Neural crest cell (in vitro differentiated cells): ENCODE measurements at regions not wholly inside any gene's neighbourhood (a gene's known extent, or its start where the extent isn't known, plus 50 kb on each side); places are given as distances from the start of the nearest gene placed in this dataset.
"Not testable (repeated sequence)": the region's sequence is repeated elsewhere in the genome, so short reads cannot be mapped to it uniquely, and the experiment has no call there.

Experiments
- DNase-seq: peaks from one replicate; pipeline ENCODE4 v3.0.0; 2021; ENCODE audit warnings: low read depth, mixed read lengths, low spot score
- H3K27ac Mint-ChIP-seq: one replicate; pipeline ENCODE4 v1.8.0; 2021; ENCODE audit warnings: mild to moderate bottlenecking, mixed read lengths; ENCODE audit not compliant: unreplicated experiment
- H3K27me3 Mint-ChIP-seq: 2 replicates; pipeline ENCODE4 v1.8.0; 2021; ENCODE audit warnings: low read depth, mild to moderate bottlenecking, mixed read lengths
- H3K36me3 Mint-ChIP-seq: 2 replicates; pipeline ENCODE4 v1.8.0; 2021; ENCODE audit warnings: low read depth, mild to moderate bottlenecking, mixed read lengths
- H3K4me1 Mint-ChIP-seq: 2 replicates; pipeline ENCODE4 v1.8.0; 2021; ENCODE audit warnings: mixed read lengths
- H3K4me3 Mint-ChIP-seq: one replicate; pipeline ENCODE4 v1.8.0; 2021; ENCODE audit warnings: mild to moderate bottlenecking, mixed read lengths
- H3K9me3 Mint-ChIP-seq: 2 replicates; pipeline ENCODE4 v1.8.0; 2021; ENCODE audit warnings: mixed read lengths
- CTCF ChIP-seq: fragments of 200-600 bp; sonication (generic); conservative IDR thresholded peaks from 2 replicates; pipeline ENCODE4 v1.5.0; 2021; ENCODE audit warnings: antibody characterized with exemption, mild to moderate bottlenecking

DNA sequence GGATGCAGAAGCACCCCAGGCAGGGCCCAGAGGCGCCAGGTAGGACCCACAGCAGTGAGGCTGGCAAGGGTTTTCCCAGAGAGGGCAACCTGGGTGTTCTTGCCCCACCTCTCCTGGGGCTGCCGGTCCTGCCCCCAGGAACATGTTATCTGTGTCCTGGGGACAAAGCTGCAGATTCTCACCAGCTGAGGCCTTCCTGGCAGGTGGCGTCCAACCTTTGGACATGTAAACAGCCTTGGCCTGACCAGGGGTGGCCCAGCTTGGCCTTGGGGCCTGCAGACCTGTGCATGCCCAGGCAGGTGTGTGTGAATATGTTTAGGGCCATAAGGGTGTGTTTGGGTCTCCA is 101.8 kb upstream of the LARP1 start:
- TF ChIP-seq CTCF = no peak
- Mint-ChIP-seq H3K9me3 (no peaks in the 10 kb centered on the region), H3K4me3 (no peak overlapping the region), H3K4me1 (no peaks in the 10 kb centered on the region), H3K27me3 (peaks cover 3% of the 10 kb centered on the region), H3K36me3 (no peaks in the 10 kb centered on the region), H3K27ac (no peak overlapping the region)
- DNase-seq = no peak

- Mint-ChIP-seq H3K4me3 (no peak overlapping the region), H3K27me3 (peaks cover 3% of the 10 kb centered on the region), H3K9me3 (no peaks in the 10 kb centered on the region), H3K27ac (no peak overlapping the region), H3K4me1 (no peaks in the 10 kb centered on the region), H3K36me3 (no peaks in the 10 kb centered on the region)
- TF ChIP-seq CTCF = no peak
- no peak for DNase-seq
These were observed 102.3 kb upstream of the LARP1 start for GRCh38 chr5:154652746-154653417.

GRCh38 chr5:154651795-154652194 is 103.4 kb upstream of the LARP1 start:
- H3K4me1 Mint-ChIP-seq, H3K9me3 Mint-ChIP-seq, H3K4me3 Mint-ChIP-seq, H3K27me3 Mint-ChIP-seq, DNase-seq, H3K27ac Mint-ChIP-seq, H3K36me3 Mint-ChIP-seq: not testable (repeated sequence)

GRCh38 chr5:154648706-154649105 is 106.5 kb upstream of the LARP1 start:
- H3K27me3 Mint-ChIP-seq = peaks cover 3% of the 10 kb centered on the region
- H3K4me3 Mint-ChIP-seq = no peak overlapping the region
- DNase-seq = no peak
- no peak for TF ChIP-seq CTCF
- no peak overlapping the region for H3K27ac Mint-ChIP-seq
- no peaks in the 10 kb centered on the region for H3K36me3 Mint-ChIP-seq
- peaks cover 5% of the 10 kb centered on the region for H3K4me1 Mint-ChIP-seq
- no peaks in the 10 kb centered on the region for H3K9me3 Mint-ChIP-seq

GRCh38 chr5:154648229-154648628 is 106.9 kb upstream of the LARP1 start:
- H3K4me1 Mint-ChIP-seq = peaks cover 5% of the 10 kb centered on the region
- DNase-seq = no peak
- no peaks in the 10 kb centered on the region for H3K36me3 Mint-ChIP-seq
- peaks cover 3% of the 10 kb centered on the region for H3K27me3 Mint-ChIP-seq
- no peak overlapping the region for H3K4me3 Mint-ChIP-seq
- no peak for TF ChIP-seq CTCF
- no peaks in the 10 kb centered on the region for H3K9me3 Mint-ChIP-seq
- no peak overlapping the region for H3K27ac Mint-ChIP-seq

GRCh38 chr5:154647761-154648145 is 107.4 kb upstream of the LARP1 start:
- Mint-ChIP-seq H3K27ac (peak overlapping the region; percentile 35), H3K4me1 (peaks cover 5% of the 10 kb centered on the region), H3K9me3 (no peaks in the 10 kb centered on the region), H3K36me3 (no peaks in the 10 kb centered on the region), H3K27me3 (peaks cover 3% of the 10 kb centered on the region), H3K4me3 (no peak overlapping the region)
- no peak for DNase-seq
- no peak for TF ChIP-seq CTCF
